ENCODE measurements at regions not wholly inside any gene's neighbourhood (a gene's known extent, or its start where the extent isn't known, plus 50 kb on each side); places are given as distances from the start of the nearest gene placed in this dataset.

GRCh38 chr1:69185378-69185777 lies 382.3 kb upstream of the LRRC7 start:
- Histone ChIP-seq H3K4me3 (ENCODE audit: low read depth in 2 of 2, low read length in 1 of 2) (no peak overlapping the region), H3K36me3 (replicated peaks in 1 of 2; ENCODE audit: control insufficient read depth in 1 of 2, insufficient read depth in 2 of 2, low read length in 1 of 2) (no peaks in the 10 kb centered on the region), H3K27me3 (ENCODE audit: insufficient read depth) (no peaks in the 10 kb centered on the region), H3K9me2 (no peaks in the 10 kb centered on the region), H3K9me3 (no peaks in the 10 kb centered on the region), H3K9ac (no peak overlapping the region), H3K79me2 (ENCODE audit: insufficient read depth) (no peaks in the 10 kb centered on the region), H3K27ac (ENCODE audit: low read depth in 2 of 2, low read length in 1 of 2) (no peak overlapping the region), H3F3A (replicated peaks; ENCODE audit: insufficient read depth) (no peaks in the 10 kb centered on the region), H3K4me1 (ENCODE audit: control insufficient read depth in 1 of 2, insufficient read depth in 2 of 2, low read depth in 1 of 2, low read length in 1 of 2) (no peaks in the 10 kb centered on the region), H3K4me2 (no peak overlapping the region), H4K20me1 (ENCODE audit: insufficient read depth) (no peaks in the 10 kb centered on the region), H2AFZ (ENCODE audit: low read depth) (no peak overlapping the region)
- DNase-seq = no peak
- CTCF ChIA-PET = no interaction called here
- POLR2A ChIA-PET = no interaction called here
- TF ChIP-seq EP300 (IDR thresholded peaks at IDR 0.05; ENCODE audit: borderline replicate concordance in 1 of 2, low read depth in 1 of 2, low read length in 1 of 2) (no peak), TAF1 (IDR thresholded peaks at IDR 0.05; ENCODE audit: borderline replicate concordance, low read depth, low read length) (no peak), MEF2A (IDR thresholded peaks at IDR 0.05; ENCODE audit: borderline replicate concordance, low read depth) (no peak), ELF1 (IDR thresholded peaks at IDR 0.05) (no peak), GATA2 (CRISPR knock-in tag; IDR thresholded peaks at IDR 0.05) (no peak)

- no peak overlapping the region for H2AFZ ChIP-seq (ENCODE audit: low read depth)
- no peak overlapping the region for H3K4me3 ChIP-seq (ENCODE audit: low read depth in 2 of 2, low read length in 1 of 2)
- H3K79me2 ChIP-seq (ENCODE audit: insufficient read depth) = no peaks in the 10 kb centered on the region
- no peaks in the 10 kb centered on the region for H3K9me2 ChIP-seq
- no peak for DNase-seq
- no peaks in the 10 kb centered on the region for H3F3A ChIP-seq (replicated peaks; ENCODE audit: insufficient read depth)
- CTCF ChIA-PET = no interaction called here
- TF ChIP-seq EP300 (IDR thresholded peaks at IDR 0.05; ENCODE audit: borderline replicate concordance in 1 of 2, low read depth in 1 of 2, low read length in 1 of 2) = no peak
- TF ChIP-seq NFIC (IDR thresholded peaks at IDR 0.05; ENCODE audit: borderline replicate concordance) = no peak
- TF ChIP-seq TAF1 (IDR thresholded peaks at IDR 0.05; ENCODE audit: borderline replicate concordance, low read depth, low read length) = no peak
- no peak for TF ChIP-seq GATA2 (CRISPR knock-in tag; IDR thresholded peaks at IDR 0.05)
- TF ChIP-seq MAX (IDR thresholded peaks at IDR 0.05; ENCODE audit: low read depth) = no peak
- TF ChIP-seq FOXJ3 (CRISPR knock-in tag; IDR thresholded peaks at IDR 0.05) = no peak
- no peak for TF ChIP-seq ZBTB33 (IDR thresholded peaks at IDR 0.05; ENCODE audit: borderline replicate concordance, low read depth)
- no peak for TF ChIP-seq YY1 (IDR thresholded peaks at IDR 0.05; ENCODE audit: low read depth)
- no peak for TF ChIP-seq RXRA (IDR thresholded peaks at IDR 0.05; ENCODE audit: borderline replicate concordance, low read depth)
- no peak for TF ChIP-seq CHD2 (IDR thresholded peaks at IDR 0.05; ENCODE audit: low read length, partially characterized antibody)
- no peak for TF ChIP-seq MEF2A (IDR thresholded peaks at IDR 0.05; ENCODE audit: borderline replicate concordance, low read depth)
- no peak for TF ChIP-seq PBX3 (IDR thresholded peaks at IDR 0.05)
- no peak for TF ChIP-seq IRF3 (IDR thresholded peaks at IDR 0.05; ENCODE audit: low read depth, low read length)
- no peak for TF ChIP-seq EZH2phosphoT487 (IDR thresholded peaks at IDR 0.05; ENCODE audit: borderline replicate concordance, low read depth)
- TF ChIP-seq CTCF (IDR thresholded peaks at IDR 0.05) = no peak
- no peak for TF ChIP-seq USF2 (IDR thresholded peaks at IDR 0.05; ENCODE audit: borderline replicate concordance, low read depth, low read length)
- no peak for TF ChIP-seq MXI1 (IDR thresholded peaks at IDR 0.05; ENCODE audit: low read depth, low read length)
- no peaks in the 10 kb centered on the region for H3K27me3 ChIP-seq (ENCODE audit: insufficient read depth)
- H3K9ac ChIP-seq = no peak overlapping the region
- H4K20me1 ChIP-seq (ENCODE audit: insufficient read depth) = no peaks in the 10 kb centered on the region
- POLR2A ChIA-PET = no interaction called here
- no peak overlapping the region for H3K4me2 ChIP-seq
- no peaks in the 10 kb centered on the region for H3K9me3 ChIP-seq
- H3K4me1 ChIP-seq (ENCODE audit: control insufficient read depth in 1 of 2, insufficient read depth in 2 of 2, low read depth in 1 of 2, low read length in 1 of 2) = no peaks in the 10 kb centered on the region
- H3K36me3 ChIP-seq (replicated peaks in 1 of 2; ENCODE audit: control insufficient read depth in 1 of 2, insufficient read depth in 2 of 2, low read length in 1 of 2) = no peaks in the 10 kb centered on the region
- no peak overlapping the region for H3K27ac ChIP-seq (ENCODE audit: low read depth in 2 of 2, low read length in 1 of 2)
Measured at GRCh38 chr1:69191335-69191734, 376.4 kb upstream of the LRRC7 start.

All from SK-N-SH (cell line).